NCI-H82 treated with DMSO at 0.1 percent for 48 hours (cell line): ENCODE measurements at regions not wholly inside any gene's neighbourhood (a gene's known extent, or its start where the extent isn't known, plus 50 kb on each side); places are given as distances from the start of the nearest gene placed in this dataset.
"Not testable (repeated sequence)": the region's sequence is repeated elsewhere in the genome, so short reads cannot be mapped to it uniquely, and the experiment has no call there.

Source experiments
- DNase-seq: peaks from one replicate; lab custom pipeline; 2025; ENCODE audit not compliant: unreplicated experiment; lab: John Stamatoyannopoulos, UW

DNA sequence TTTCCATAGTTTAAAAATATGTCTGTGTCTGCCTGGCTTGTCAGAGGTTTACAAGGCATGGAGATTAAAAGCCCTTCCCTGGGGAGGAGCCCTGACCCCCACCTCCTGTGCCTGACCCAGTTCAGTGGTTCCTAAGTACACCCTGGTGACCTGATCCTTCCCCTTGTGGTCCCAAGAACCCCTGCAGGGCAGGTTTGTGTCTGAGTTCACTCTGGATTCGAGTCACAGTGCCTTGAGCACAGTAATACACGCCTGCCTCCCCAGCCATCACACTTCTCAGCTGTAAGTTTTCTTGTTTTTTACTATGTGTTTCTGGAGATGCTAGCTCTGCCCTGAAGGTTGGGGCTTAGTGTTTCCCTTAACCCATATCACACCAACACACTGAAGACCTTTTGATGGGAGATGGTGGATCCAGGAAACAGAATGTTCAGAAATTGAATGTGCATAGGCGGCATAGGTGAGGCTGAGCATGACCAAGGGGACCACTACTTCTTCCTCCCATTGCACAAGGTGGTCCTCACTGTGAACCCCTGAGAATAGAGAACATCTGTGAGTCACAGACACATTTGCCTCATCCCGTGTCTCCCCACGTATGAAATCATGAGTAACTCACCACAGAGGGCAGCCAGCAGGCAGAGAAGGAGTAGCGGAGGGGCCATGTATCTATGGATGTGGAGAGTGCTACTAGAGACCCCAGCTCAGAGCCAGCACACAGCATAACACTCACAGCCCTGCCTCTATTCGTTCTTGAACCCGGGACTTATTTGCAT, 962.9 kb downstream of the TMEM121 start:
- DNase-seq = no peak

DNA sequence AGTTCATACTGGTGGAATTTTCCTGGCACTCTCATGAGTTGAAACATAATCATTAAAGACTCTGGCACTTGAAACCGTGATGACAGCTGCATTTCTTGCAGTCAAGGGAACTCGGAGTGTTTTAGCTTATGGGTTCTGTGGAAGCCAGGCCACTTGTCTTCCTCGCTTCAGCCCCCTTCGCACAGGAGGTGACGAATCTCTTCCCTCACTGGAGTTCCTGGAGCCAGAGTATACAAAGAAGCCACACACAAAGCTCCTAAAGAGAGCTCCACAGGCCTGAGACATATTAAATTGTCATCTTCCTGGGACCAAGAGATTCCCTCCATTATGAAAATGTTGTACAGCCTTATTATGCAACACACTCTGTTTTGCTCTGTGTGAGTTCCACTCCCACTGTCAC, 964.1 kb downstream of the TMEM121 start:
- no peak for DNase-seq

GRCh38 chr14:106491851-106492250, 965.5 kb downstream of the TMEM121 start:
- DNase-seq = no peak

DNA sequence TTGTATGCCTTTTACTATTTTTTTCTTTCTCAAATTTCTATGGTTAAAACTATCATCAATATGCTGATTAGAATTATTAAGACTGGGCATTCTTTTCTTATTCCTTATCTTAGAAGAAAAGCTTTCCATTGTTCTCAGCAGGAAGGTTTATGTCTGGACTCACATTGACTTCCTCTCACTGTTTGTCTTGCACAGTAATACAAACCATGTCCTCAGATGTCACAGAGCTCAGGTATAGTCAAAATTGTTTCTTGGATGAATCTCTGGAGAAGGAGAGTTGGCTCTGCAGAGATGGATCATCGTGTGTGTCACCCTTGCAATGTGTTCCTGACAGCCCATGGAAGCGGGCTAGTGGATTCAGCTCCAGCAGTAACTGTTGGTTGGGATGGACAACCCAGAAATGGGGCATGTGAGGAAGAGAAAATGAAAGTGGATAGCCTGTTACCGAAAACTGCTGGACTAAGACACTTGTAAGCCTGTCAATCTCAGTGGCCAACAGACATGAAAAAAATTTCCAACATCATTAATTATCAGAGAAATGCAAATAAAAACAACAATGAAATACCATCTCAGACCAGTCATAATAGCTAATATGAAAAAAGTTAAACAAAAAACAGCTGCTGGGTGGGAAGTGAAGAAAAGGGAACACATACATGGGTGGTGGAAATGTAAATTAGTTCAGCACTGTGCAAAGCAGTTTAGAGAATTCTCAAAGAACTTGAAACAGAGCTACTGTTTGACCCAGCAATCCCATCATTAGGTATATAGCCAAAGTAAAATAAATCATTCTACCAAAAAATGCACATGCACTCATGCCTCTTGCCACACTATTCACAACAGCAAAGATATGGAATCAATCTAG, 967.8 kb downstream of the TMEM121 start:
- DNase-seq = no peak

- no peak for DNase-seq
These were observed 974.2 kb downstream of the TMEM121 start for GRCh38 chr14:106500571-106500970.

DNA sequence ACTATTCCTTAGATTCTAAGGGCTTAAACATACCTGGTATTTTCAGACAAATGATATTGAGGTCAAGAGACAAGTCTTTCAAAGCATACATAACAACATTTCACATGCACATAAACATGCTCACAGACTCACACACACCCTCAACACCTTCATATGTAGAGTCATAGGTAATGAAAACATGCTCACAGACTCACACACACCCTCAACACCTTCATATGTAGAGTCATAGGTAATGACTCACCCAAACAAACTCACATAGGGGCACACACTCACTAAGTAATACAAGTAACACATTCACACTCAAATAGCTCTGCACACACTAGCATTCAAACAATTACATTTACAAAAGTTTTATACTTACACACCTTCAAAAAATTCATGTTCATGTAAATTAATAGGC, 975.5 kb downstream of the TMEM121 start:
- DNase-seq = no peak

GRCh38 chr14:106505366-106505765, 979.0 kb downstream of the TMEM121 start:
- no peak for DNase-seq

DNA sequence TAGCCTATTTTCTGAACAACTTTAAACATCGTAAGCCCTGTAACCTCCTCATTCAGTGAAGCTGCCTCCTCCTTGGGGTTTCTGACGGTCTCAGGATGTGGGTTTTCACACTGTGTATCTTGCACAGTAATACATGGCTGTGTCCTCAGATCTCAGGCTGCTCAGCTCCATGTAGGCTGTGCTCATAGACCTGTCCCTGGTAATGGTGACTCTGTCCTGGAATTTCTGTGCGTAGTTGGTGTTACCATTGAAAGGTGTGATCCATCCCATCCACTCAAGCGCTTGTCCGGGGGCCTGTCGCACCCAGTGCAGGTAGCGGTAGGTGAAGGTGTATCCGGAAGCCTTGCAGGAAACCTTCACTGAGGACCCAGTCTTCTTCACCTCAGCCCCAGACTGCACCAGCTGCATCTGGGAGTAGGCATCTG, 980.5 kb downstream of the TMEM121 start:
- no peak for DNase-seq

DNA sequence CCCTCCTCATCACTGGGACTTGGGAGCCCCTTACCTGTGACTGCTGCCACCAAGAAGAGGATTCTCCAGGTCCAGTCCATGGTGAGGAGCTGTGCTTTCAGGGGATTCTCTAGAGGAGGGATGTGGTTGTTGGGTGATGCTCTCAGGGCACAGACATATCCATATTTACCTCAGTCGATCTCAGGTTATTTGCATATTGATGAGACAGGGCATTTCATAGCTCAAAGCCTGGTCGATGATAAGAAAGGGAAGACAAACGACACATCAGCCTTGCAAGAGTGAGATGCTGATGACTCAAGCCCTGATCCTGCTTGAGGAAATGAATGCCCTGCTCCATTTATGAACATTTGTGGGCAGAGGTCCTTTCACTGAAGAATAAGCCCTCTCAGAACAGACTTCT, 981.0 kb downstream of the TMEM121 start:
- no peak for DNase-seq

DNA sequence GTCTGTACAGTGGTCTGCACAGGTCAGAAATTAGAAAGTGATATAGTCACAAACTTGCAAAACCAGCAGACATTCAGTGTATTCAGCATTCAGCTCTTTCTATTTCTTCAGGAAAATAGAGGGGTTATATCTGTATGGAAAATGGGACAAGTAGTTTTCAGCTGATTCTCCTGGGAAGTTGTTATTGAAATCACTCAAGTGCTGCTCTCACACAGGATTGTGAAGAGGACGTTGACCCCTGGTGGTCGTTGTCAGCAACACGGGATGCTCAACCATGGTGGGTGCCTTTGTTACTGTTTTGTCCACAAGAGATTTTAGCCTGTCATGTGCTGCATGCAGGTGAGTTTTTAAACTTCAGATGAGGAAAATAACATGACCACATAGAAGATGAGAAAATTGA, 981.8 kb downstream of the TMEM121 start:
- no peak for DNase-seq

DNA sequence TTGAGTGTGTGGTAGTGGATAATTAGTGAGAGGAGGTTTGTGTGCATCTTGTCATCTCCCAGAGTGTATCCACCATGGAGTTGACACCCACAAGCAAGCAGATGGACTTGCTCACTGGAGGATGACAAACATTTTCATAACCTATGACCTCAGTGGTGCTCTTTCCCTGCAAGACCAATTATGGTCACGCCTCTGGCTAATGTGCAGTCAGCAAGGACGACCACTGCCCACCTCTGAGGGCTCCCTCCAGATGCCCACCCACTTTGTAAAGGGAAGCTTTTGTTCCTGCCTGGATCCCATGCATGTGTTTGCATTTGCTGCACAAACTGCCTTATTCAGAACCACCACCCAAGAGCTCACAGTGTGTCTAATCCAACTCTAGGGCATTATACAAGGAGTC, 982.8 kb downstream of the TMEM121 start:
- DNase-seq = no peak

- no peak for DNase-seq
These were observed 983.4 kb downstream of the TMEM121 start for GRCh38 chr14:106509807-106510206.

DNA sequence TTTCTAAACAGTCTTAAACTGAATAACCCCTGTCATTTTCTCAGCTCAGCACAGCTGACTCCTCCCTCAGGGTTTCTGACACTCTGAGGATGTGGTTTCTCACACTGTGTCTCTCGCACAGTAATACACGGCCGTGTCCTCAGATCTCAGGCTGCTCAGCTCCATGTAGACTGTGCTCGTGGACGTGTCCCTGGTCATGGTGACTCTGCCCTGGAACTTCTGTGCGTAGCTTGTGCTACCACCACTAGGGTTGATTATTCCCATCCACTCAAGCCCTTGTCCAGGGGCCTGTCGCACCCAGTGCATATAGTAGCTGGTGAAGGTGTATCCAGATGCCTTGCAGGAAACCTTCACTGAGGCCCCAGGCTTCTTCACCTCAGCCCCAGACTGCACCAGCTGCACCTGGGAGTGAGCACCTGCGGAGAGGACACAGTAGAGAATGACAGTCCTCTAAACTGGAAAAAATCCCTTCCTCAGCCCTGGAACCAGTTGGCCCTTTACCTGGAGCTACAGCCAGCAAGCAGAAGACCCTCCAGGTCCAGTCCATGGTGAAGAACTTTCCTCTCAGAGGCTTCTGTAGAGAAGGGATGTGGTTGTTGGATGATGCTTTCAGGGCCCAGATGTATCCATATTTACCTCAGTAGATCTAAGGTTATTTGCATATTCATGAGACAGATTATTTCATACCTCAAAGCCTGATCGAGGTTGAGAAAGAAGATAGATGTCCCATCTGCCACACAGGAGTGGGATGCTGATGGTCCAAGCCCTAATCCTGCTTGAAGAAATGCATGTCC, 984.8 kb downstream of the TMEM121 start:
- DNase-seq = no peak

DNA sequence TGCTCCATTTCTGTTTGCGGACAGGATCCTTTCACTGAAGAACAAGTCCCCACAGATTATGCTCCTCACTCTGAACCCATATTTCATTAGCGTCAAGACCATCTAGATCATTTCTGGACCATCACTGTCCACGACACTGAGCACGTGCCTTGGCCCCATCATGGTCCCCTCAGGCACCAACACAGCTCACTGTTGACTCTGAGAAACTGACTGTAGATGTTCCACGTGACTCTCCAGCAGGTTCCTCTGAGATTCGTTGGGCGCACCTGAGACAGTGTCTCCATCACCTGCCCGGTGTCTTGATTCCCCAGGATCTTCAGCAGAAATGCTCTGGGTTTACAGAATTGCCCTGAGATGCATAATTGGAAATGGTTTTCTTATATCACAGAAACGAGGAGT, 985.4 kb downstream of the TMEM121 start:
- no peak for DNase-seq

DNA sequence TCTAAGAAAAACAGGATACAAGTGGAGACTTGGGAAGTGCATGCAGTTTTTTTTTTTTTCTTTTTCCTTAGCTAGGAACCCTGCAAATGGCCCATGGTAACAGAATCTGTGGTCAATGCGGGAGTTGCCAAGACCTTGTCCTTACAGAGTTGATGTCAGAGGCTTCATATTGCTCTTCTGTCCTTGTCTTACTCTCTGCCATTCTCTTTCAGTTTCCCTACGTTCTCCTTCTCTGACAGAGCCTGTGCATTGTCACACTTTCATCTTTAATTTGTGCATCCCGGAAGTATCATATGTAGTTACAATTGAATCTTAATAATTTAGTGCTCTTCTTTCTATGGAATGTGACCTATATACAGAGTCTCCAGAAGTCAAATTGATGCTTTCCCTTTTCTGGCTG, 986.9 kb downstream of the TMEM121 start:
- no peak for DNase-seq

- no peak for DNase-seq
These were observed 991.9 kb downstream of the TMEM121 start for GRCh38 chr14:106518054-106518943.

GRCh38 chr14:106522118-106522517, 995.7 kb downstream of the TMEM121 start:
- DNase-seq = not testable (repeated sequence)

GRCh38 chr14:106522990-106523389, 996.6 kb downstream of the TMEM121 start:
- DNase-seq = no peak

- DNase-seq = no peak
These were observed 1002.3 kb downstream of the TMEM121 start for GRCh38 chr14:106528717-106529116.

GRCh38 chr14:106530031-106530422, 1003.6 kb downstream of the TMEM121 start:
- DNase-seq = no peak
